GM12878 (cell line): ENCODE measurements at regions not wholly inside any gene's neighbourhood (a gene's known extent, or its start where the extent isn't known, plus 50 kb on each side); places are given as distances from the start of the nearest gene placed in this dataset.

Experiments used
- ATAC-seq: fragments of 200-7000 bp; cut with Tn5 transposase; 3 replicates; pipeline ENCODE4 v1.9.1; 2020; ENCODE audit warnings: mild to moderate bottlenecking, moderate library complexity
- BruUV-seq: library from RNA; stranded (reverse); fragments of 400-500 nt; replicated peaks from 2 replicates; lab custom pipeline; 2021; lab: Mats Ljungman, UMichigan
- CTCF ChIA-PET: fragments of 300-600 bp; sonication (Branson Sonifier 250); formaldehyde crosslinking; extraction: SDS; loops from one replicate; lab custom pipeline; 2021; ENCODE audit warnings: inconsistent platforms; lab: Yijun Ruan, JAX
- POLR2A ChIA-PET: fragments of 350-600 bp; formaldehyde crosslinking; extraction: SDS; loops from one replicate; lab custom pipeline; 2021; ENCODE audit warnings: inconsistent platforms; lab: Charles Lee
- RAD21 ChIA-PET: fragments of 300-600 bp; sonication (Branson Sonifier 250); formaldehyde crosslinking; loops from one replicate; lab custom pipeline; 2023; ENCODE audit warnings: antibody characterized with exemption; ENCODE audit not compliant: unreplicated experiment; lab: Charles Lee
- SMC1A ChIA-PET: fragments of 300-600 bp; sonication (Branson Sonifier 250); formaldehyde crosslinking; loops from one replicate; lab custom pipeline; 2023; ENCODE audit not compliant: unreplicated experiment, uncharacterized antibody; lab: Charles Lee
- DNase-seq: peaks from one replicate; pipeline ENCODE4 v3.0.0-alpha.2; 2011; ENCODE audit warnings: low read depth, low spot score
- FAIRE-seq: peaks from 3 replicates; lab custom pipeline; 2011; peaks lifted over from hg19 to GRCh38; lab: Jason Lieb, UNC
- H2AFZ ChIP-seq: 2 replicates; pipeline ENCODE4 v1.6.0; 2011; ENCODE audit warnings: low read depth, low read length, control low read depth; ENCODE audit not compliant: control insufficient read depth
- H3K27ac ChIP-seq: 2 replicates; pipeline ENCODE4 v1.5.1; 2011; ENCODE audit warnings: control low read depth; ENCODE audit not compliant: control insufficient read depth, insufficient read depth
- H3K27me3 ChIP-seq, 2 experiments: replicated peaks in 1 of 2; 2 replicates each; pipeline versions ENCODE4 v1.6.0 to v1.6.1; 2011; ENCODE audit warnings: low read length in 1 of 2; ENCODE audit not compliant: control insufficient read depth in 2 of 2, insufficient read depth in 2 of 2
- H3K36me3 ChIP-seq, 2 experiments: 2 replicates each; pipeline ENCODE4 v1.5.1; 2011; ENCODE audit warnings: low read length in 1 of 2; ENCODE audit not compliant: control insufficient read depth in 2 of 2, insufficient read depth in 2 of 2
- H3K4me1 ChIP-seq: 2 replicates; pipeline ENCODE4 v1.6.1; 2011; ENCODE audit warnings: mild to moderate bottlenecking, low read length, moderate library complexity, mixed read lengths; ENCODE audit not compliant: control insufficient read depth, insufficient read depth
- H3K4me2 ChIP-seq: 2 replicates; pipeline ENCODE4 v1.6.0; 2011; ENCODE audit warnings: control low read depth; ENCODE audit not compliant: control insufficient read depth, insufficient read depth
- H3K4me3 ChIP-seq: fragments of 200-600 bp; sonication (generic); 2 replicates; pipeline ENCODE4 v1.5.1; 2016
- H3K79me2 ChIP-seq: 2 replicates; pipeline ENCODE4 v1.6.0; 2011; ENCODE audit warnings: low read length; ENCODE audit not compliant: control insufficient read depth, insufficient read depth
- H3K9ac ChIP-seq: 2 replicates; pipeline ENCODE4 v1.8.0; 2011; ENCODE audit warnings: low read length, control low read depth, mixed read lengths; ENCODE audit not compliant: control insufficient read depth, insufficient read depth
- H3K9me3 ChIP-seq: replicated peaks from 3 replicates; pipeline ENCODE4 v1.5.1; 2011; ENCODE audit warnings: mild to moderate bottlenecking, low read length; ENCODE audit not compliant: control insufficient read depth, insufficient read depth
- H4K20me1 ChIP-seq: 2 replicates; pipeline ENCODE4 v1.6.0; 2011; ENCODE audit not compliant: control insufficient read depth, insufficient read depth
- HDAC6 ChIP-seq: fragments of 200-600 bp; sonication (generic); IDR thresholded peaks from one replicate; pipeline ENCODE4 v1.8.0; 2017; ENCODE audit warnings: antibody characterized with exemption; ENCODE audit not compliant: unreplicated experiment
- KLF5 ChIP-seq: fragments of 450-650 bp; IDR thresholded peaks from 2 replicates; pipeline ENCODE4 v1.6.1; 2014; ENCODE audit warnings: mild to moderate bottlenecking; ENCODE audit not compliant: partially characterized antibody
- NFYA ChIP-seq: IDR thresholded peaks from 2 replicates; pipeline ENCODE4 v1.6.1; 2011; ENCODE audit warnings: low read depth, mild to moderate bottlenecking, low read length, improper control_type of control experiment, borderline replicate concordance
- RAD51 ChIP-seq: fragments of 450-650 bp; IDR thresholded peaks from 2 replicates; pipeline ENCODE4 v1.6.1; 2016; ENCODE audit warnings: moderate library complexity, mild to moderate bottlenecking, inconsistent platforms
- SRF ChIP-seq, 2 experiments: IDR thresholded peaks; 2 replicates each; pipeline ENCODE4 v1.6.1; 2011; ENCODE audit warnings: low read depth in 2 of 2, low read length in 2 of 2, mild to moderate bottlenecking in 1 of 2, moderate library complexity in 1 of 2
- TCF7 ChIP-seq: IDR thresholded peaks from 2 replicates; pipeline ENCODE4 v1.6.1; 2014; ENCODE audit warnings: antibody characterized with exemption, borderline replicate concordance
- USF2 ChIP-seq: IDR thresholded peaks from 2 replicates; pipeline ENCODE4 v1.6.1; 2011; ENCODE audit warnings: low read depth, low read length, improper control_type of control experiment, borderline replicate concordance
- ZNF384 ChIP-seq: IDR thresholded peaks from 2 replicates; pipeline ENCODE4 v1.6.1; 2012; ENCODE audit warnings: low read depth, mild to moderate bottlenecking, low read length, improper control_type of control experiment, borderline replicate concordance
- WGBS: methylation state at CpG from one replicate; pipeline ENCODE4 v1.1.6; 2016; ENCODE audit warnings: low lambda C conversion rate; ENCODE audit not compliant: insufficient replicate concordance, insufficient coverage; ENCODE audit errors: missing lambda C conversion rate; 5-methylcytosine and 5-hydroxymethylcytosine counted together
- in situ Hi-C: fragments of 300-500 bp; cut with MboI; formaldehyde crosslinking; loops from 9 replicates; pipeline ENCODE4 v1.14.3; 2018; ENCODE audit warnings: mixed read lengths
- intact Hi-C: fragments of 100-400 bp; cut with micrococcal nuclease; formaldehyde crosslinking; loops from one replicate; pipeline ENCODE4 v1.14.2; 2022; ENCODE audit not compliant: unreplicated experiment
- TF ChIP-seq, protein P1 (sequence below): IDR thresholded peaks from 2 replicates; pipeline ENCODE4 v1.6.1; 2012; ENCODE audit warnings: low read depth, low read length, improper control_type of control experiment

DNA sequence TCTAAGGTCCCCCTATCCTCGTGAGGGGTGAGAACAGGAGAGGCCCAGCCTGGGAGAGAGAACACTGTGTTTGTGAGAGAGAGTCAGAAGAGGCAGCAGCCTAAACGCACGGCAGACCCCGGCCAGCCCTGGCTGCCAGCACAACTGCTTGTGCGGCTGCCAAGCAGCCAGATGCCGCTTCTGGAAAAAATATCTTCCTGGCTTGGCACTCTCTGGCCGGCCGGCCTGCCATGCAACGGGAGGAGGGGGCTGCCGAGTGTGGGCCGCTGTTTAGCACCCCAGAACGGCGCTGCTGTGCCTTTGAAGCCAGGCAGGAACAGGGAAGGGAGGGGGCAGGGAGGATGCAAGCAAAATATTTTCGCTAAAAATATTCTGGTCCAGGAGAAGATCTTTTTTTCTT is 105.0 kb downstream of the FGF18 start:
- peaks cover 0 to 6% of the 10 kb centered on the region in 2 experiments; a peak in 2 of 4 replicates for H3K27me3 ChIP-seq
- no peaks in the 10 kb centered on the region for H4K20me1 ChIP-seq
- no peaks in the 10 kb centered on the region for H3K79me2 ChIP-seq
- ChIA-PET POLR2A (no interaction called here), SMC1A (no interaction called here), RAD21 (no interaction called here), CTCF (no interaction called here)
- BruUV-seq = no TSS peak
- H3K9me3 ChIP-seq = no peaks in the 10 kb centered on the region
- FAIRE-seq (no peak), ATAC-seq (no peak), DNase-seq (no peak)
- H3K36me3 ChIP-seq = no peaks in the 10 kb centered on the region
- intact Hi-C loops (no loop called here), in situ Hi-C loops (no loop called here)
- no peaks in the 10 kb centered on the region for H3K4me1 ChIP-seq
- no peak overlapping the region for H3K4me3 ChIP-seq
- H3K27ac ChIP-seq = no peak overlapping the region
- TF ChIP-seq ZNF384 (no peak), KLF5 (no peak), SRF (IDR thresholded peaks at IDR 0.05; ENCODE audit: low read depth in 2 of 2, low read length in 2 of 2) (no peak), USF2 (no peak), NFYA (no peak), HDAC6 (no peak), TCF7 (no peak), RAD51 (no peak)
- TF ChIP-seq, protein P1, sequence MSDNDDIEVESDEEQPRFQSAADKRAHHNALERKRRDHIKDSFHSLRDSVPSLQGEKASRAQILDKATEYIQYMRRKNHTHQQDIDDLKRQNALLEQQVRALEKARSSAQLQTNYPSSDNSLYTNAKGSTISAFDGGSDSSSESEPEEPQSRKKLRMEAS = no peak
- 38% methylated on average over 14 of the region's 14 CpGs for WGBS
- no peak overlapping the region for H3K4me2 ChIP-seq
- no peak overlapping the region for H2AFZ ChIP-seq
- no peak overlapping the region for H3K9ac ChIP-seq
